Astrocyte (in vitro differentiated cells and primary cell): ENCODE measurements at regions not wholly inside any gene's neighbourhood (a gene's known extent, or its start where the extent isn't known, plus 50 kb on each side); places are given as distances from the start of the nearest gene placed in this dataset.
A peak's percentile ranks its signal among the peaks of the same experiment; 100 is the strongest.

Experiments
- DNase-seq: peaks from one replicate; pipeline ENCODE4 v3.0.0-alpha.2; 2010; ENCODE audit warnings: low read depth
- FAIRE-seq: peaks from 2 replicates; lab custom pipeline; 2011; peaks lifted over from hg19 to GRCh38; lab: Jason Lieb, UNC
- H2AFZ ChIP-seq: 2 replicates; pipeline ENCODE4 v1.6.0; 2012; ENCODE audit warnings: low read depth, low read length, inconsistent platforms
- H3K27ac ChIP-seq: 2 replicates; pipeline ENCODE4 v1.5.1; 2011; ENCODE audit warnings: low read depth, low read length, inconsistent platforms
- H3K27me3 ChIP-seq: 2 replicates; pipeline ENCODE4 v1.6.0; 2011; ENCODE audit warnings: low read length, inconsistent platforms; ENCODE audit not compliant: insufficient read depth
- H3K36me3 ChIP-seq: 2 replicates; pipeline ENCODE4 v1.5.1; 2011; ENCODE audit warnings: low read length, inconsistent platforms; ENCODE audit not compliant: insufficient read depth
- H3K4me1 ChIP-seq: 2 replicates; pipeline ENCODE4 v1.5.1; 2011; ENCODE audit warnings: low read length, inconsistent platforms; ENCODE audit not compliant: insufficient read depth
- H3K4me2 ChIP-seq: 2 replicates; pipeline ENCODE4 v1.6.0; 2012; ENCODE audit warnings: low read length, inconsistent platforms
- H3K4me3 ChIP-seq: 2 replicates; pipeline ENCODE4 v1.5.1; 2011; ENCODE audit warnings: low read depth, mild to moderate bottlenecking, low read length, inconsistent platforms; ENCODE audit not compliant: insufficient read depth
- H3K79me2 ChIP-seq: 2 replicates; pipeline ENCODE4 v1.6.0; 2012; ENCODE audit warnings: mild to moderate bottlenecking, low read length, inconsistent platforms; ENCODE audit not compliant: insufficient read depth
- H3K9ac ChIP-seq: 2 replicates; pipeline ENCODE4 v1.6.0; 2012; ENCODE audit warnings: mild to moderate bottlenecking, low read length, inconsistent platforms
- H3K9me3 ChIP-seq: 2 replicates; pipeline ENCODE4 v1.5.1; 2012; ENCODE audit warnings: low read depth, mild to moderate bottlenecking, low read length, inconsistent platforms; ENCODE audit not compliant: insufficient read depth
- H4K20me1 ChIP-seq: 2 replicates; pipeline ENCODE4 v1.6.0; 2012; ENCODE audit warnings: low read length, inconsistent platforms; ENCODE audit not compliant: insufficient read depth
- H3K27ac Mint-ChIP-seq: one replicate; pipeline ENCODE4 v1.8.0; 2021; ENCODE audit warnings: mild to moderate bottlenecking, mixed read lengths; ENCODE audit not compliant: unreplicated experiment
- H3K27me3 Mint-ChIP-seq: one replicate; pipeline ENCODE4 v1.8.0; 2021; ENCODE audit warnings: low read depth, mixed read lengths; ENCODE audit not compliant: unreplicated experiment
- H3K36me3 Mint-ChIP-seq: one replicate; pipeline ENCODE4 v1.8.0; 2021; ENCODE audit warnings: low read depth, mixed read lengths; ENCODE audit not compliant: unreplicated experiment
- H3K4me1 Mint-ChIP-seq: one replicate; pipeline ENCODE4 v1.8.0; 2021; ENCODE audit warnings: low read depth, mixed read lengths; ENCODE audit not compliant: unreplicated experiment
- H3K4me3 Mint-ChIP-seq: one replicate; pipeline ENCODE4 v1.8.0; 2021; ENCODE audit warnings: mild to moderate bottlenecking, moderate library complexity, mixed read lengths; ENCODE audit not compliant: unreplicated experiment
- H3K9me3 Mint-ChIP-seq: one replicate; pipeline ENCODE4 v1.8.0; 2021; ENCODE audit warnings: mild to moderate bottlenecking, mixed read lengths; ENCODE audit not compliant: unreplicated experiment
- CTCF ChIP-seq: IDR thresholded peaks from 2 replicates; pipeline ENCODE4 v1.5.1; 2011; ENCODE audit warnings: low read depth, mild to moderate bottlenecking, inconsistent platforms, low read length, moderate library complexity; ENCODE audit not compliant: insufficient read depth
- EZH2 ChIP-seq: IDR thresholded peaks from 2 replicates; pipeline ENCODE4 v1.6.1; 2012; ENCODE audit warnings: mild to moderate bottlenecking, low read length, inconsistent platforms; ENCODE audit not compliant: insufficient read depth

GRCh38 chr13:106350208-106350607, 185.3 kb downstream of the EFNB2 start:
- H3K9ac ChIP-seq: no peak overlapping the region
- no peaks in the 10 kb centered on the region for H3K9me3 ChIP-seq
- H3K4me2 ChIP-seq: peak overlapping the region; percentile 90
- Mint-ChIP-seq H3K4me3 (no peak overlapping the region), H3K27ac (no peak overlapping the region), H3K9me3 (peaks cover 4% of the 10 kb centered on the region), H3K36me3 (no peaks in the 10 kb centered on the region), H3K27me3 (no peaks in the 10 kb centered on the region), H3K4me1 (peaks cover 37% of the 10 kb centered on the region)
- peaks cover 28% of the 10 kb centered on the region for H3K4me1 ChIP-seq
- no peaks in the 10 kb centered on the region for H3K79me2 ChIP-seq
- H4K20me1 ChIP-seq: no peaks in the 10 kb centered on the region
- DNase-seq (no peak), FAIRE-seq (no peak)
- H3K27me3 ChIP-seq: no peaks in the 10 kb centered on the region
- H2AFZ ChIP-seq: no peak overlapping the region
- peak overlapping the region; percentile 26 for H3K27ac ChIP-seq
- no peak overlapping the region for H3K4me3 ChIP-seq
- no peaks in the 10 kb centered on the region for H3K36me3 ChIP-seq
- TF ChIP-seq EZH2 (no peak), CTCF (no peak)

- Mint-ChIP-seq H3K36me3 (no peaks in the 10 kb centered on the region), H3K4me3 (peak overlapping the region; percentile 76), H3K27ac (peak overlapping the region; percentile 89), H3K27me3 (no peaks in the 10 kb centered on the region), H3K9me3 (no peaks in the 10 kb centered on the region), H3K4me1 (peaks cover 37% of the 10 kb centered on the region)
- peak overlapping the region; percentile 61 for H3K4me3 ChIP-seq
- no peaks in the 10 kb centered on the region for H3K36me3 ChIP-seq
- FAIRE-seq: no peak
- TF ChIP-seq CTCF (no peak), EZH2 (no peak)
- DNase-seq: peak; percentile 57
- no peaks in the 10 kb centered on the region for H4K20me1 ChIP-seq
- H3K4me2 ChIP-seq: peak overlapping the region; percentile 90
- no peaks in the 10 kb centered on the region for H3K79me2 ChIP-seq
- H2AFZ ChIP-seq: peak overlapping the region; percentile 79
- no peaks in the 10 kb centered on the region for H3K27me3 ChIP-seq
- peaks cover 28% of the 10 kb centered on the region for H3K4me1 ChIP-seq
- no peaks in the 10 kb centered on the region for H3K9me3 ChIP-seq
- peak overlapping the region; percentile 72 for H3K9ac ChIP-seq
- peak overlapping the region; percentile 58 for H3K27ac ChIP-seq
Observed at GRCh38 chr13:106349080-106349931, 186.2 kb downstream of the EFNB2 start.
